Activated T-helper 1 cell treated with anti-CD3 and anti-CD28 coated beads, Interleukin-2, amount 50 U/mL, for 16 hours (primary cell): ENCODE measurements at regions not wholly inside any gene's neighbourhood (a gene's known extent, or its start where the extent isn't known, plus 50 kb on each side); places are given as distances from the start of the nearest gene placed in this dataset.
"Not testable (repeated sequence)": the region's sequence is repeated elsewhere in the genome, so short reads cannot be mapped to it uniquely, and the experiment has no call there.

ENCODE experiments used
- DNase-seq, 2 donors: peaks; one replicate each; pipeline ENCODE4 v3.0.0-alpha.2; 2020; ENCODE audit warnings: low read depth in 1 of 2, low spot score in 1 of 2

DNA sequence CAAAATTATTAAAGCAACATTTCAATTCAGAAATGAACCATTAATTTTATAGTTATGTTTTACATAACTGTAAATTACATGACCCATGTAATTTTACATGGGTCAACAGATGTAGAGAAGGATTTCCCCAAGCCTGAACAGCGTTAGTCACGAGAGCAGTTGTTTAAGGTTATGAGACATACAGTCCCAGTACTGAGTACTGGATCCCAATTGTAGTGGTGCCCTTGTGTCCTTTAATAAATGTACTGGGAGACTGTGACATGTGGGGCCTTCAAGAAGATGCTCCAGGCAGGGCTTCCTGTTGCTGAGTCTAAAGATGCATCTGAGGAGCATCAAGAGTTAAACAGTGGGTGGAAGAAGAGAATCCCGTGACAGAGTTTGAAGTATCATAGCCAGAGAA lies 125.5 kb upstream of the ZNF462 start:
- no peak for DNase-seq

DNA sequence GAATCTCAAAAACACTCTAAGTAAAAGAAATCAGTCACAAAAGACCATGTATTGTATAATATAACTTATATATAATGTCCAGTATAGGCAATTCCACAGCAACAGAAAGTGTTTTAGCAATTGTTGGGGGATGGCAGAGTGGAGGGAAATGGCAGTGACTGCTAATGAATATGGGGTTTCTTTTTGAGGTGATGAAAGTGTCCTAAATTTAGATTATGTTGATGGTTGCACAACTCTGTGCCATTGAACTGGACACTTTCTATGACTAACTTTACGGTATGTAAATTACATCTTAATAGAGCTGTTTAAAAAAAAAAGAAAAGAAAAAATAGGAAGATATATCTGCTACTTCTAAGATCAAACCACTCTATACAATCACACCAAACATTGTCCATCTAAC lies 124.9 kb upstream of the ZNF462 start:
- DNase-seq, result no peak

DNA sequence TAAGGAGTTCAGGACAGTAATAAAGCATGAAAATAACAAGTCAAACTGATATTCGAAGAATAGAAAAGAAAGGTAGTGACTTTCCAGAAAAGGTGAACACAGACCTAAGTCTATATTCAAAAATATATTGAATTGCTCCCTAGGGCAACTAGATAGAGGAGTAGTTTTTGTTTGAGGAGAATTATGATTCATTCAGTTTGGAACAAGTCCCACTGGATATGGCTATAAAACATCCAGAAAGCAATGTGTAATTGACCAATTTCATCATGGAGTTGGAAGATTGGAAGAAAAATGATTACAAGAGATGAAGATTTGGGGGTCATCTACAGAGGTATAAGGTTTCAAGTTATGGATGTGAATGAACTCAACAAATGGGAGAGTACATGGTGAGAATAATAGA lies 117.5 kb upstream of the ZNF462 start:
- no peak for DNase-seq

DNA sequence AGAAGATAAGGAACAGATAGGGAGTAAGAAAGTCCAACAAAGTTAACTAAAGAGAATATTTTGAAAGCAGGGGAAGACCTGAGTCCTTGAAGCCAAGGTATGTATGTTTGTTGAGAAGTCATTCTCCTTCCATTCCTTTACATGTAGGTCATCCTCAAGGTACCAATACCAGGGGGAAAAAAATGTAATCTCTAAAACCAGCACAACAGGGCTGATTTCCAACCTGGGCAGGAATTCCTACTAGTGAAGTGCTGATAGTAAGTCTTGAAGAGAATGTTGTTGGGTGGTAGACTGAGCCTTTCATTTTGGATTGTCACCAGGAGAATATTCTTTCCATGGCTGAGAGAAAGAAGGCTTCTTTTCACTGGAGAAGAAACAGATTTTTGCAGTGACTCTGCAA lies 117.1 kb upstream of the ZNF462 start:
- no peak for DNase-seq

DNA sequence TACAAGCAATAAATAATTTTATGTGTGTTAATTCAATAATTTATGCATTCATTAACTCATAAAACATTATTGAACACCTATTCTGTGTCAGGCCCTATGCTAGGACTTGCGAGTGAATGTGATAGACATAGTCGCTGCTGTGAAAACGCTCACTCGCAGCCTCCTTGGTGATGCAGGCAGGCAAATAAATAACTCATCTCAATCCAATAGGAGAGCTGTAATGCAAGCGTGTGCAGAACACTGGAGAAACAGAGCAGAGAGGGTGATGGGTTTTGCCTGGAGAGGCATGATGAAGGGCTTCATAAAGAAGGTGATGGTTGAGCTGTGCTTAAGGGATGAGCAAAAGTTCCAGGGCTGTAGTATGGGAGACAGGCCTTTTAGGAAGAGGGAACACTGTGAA lies 111.3 kb upstream of the ZNF462 start:
- no peak for DNase-seq

DNA sequence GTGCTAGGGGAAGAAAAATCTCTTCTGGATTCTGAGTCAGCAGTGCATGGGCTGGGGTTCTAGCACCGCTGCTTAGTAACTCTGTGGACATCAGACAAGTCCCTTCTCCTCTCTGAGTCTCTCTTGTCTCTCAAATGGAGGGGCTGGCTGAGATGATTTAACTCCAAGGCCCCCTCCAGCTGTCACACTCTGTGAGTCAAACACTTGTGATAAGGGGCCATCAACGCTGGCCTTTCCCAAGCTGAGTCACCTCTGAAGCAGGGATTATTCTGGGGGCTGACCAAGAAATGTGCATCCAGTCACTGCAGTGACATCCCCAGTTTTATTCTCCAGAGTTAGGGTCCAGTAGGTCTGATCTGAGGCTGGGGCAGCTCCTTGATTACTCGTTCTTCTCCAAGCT lies 110.4 kb upstream of the ZNF462 start:
- DNase-seq, result no peak

DNA sequence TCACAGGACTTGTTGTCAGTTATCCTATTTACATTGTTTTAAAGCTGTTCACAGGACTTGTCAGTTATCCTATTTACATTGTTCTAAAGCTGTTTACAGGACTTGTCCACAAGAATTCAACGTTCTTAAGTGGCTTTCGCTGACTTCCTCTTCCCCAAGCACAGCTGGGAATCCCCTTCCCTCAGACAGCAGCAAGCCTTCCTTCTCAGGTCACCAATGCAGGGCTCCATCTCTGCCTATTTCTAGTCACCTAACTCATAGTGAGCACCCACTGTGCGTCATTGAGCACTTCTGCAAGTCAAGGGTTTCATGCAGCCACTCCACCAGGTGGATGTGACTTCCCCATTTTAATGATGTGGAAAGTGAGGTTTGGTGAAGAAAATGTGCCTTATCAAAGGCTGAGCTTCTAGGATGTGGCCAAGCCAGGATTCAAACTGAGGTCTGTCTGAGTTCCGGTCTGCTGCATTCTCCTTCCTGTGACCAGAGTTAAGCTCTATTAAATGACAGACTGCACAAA lies 109.8 kb upstream of the ZNF462 start:
- DNase-seq, result no peak

DNA sequence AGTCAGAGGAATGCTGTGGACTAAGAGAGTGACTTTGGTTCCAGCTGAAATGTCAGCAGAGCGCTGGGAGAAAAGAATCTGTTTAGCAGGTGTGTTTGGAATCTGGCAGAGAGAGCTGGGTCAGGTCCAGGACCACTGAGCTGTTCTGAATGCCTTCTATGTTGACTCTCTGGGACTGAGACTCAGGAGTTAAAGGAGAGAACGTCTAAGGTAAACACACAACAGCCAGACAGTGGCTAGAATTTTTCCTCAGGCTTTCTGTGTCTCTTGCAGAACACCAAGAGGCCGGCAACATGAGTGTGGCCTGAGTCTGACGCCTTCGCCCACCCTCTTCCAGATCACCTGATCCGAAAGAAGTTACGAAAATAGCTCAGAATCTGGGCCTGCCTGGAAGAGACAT lies 107.2 kb upstream of the ZNF462 start:
- DNase-seq, result no peak

DNA sequence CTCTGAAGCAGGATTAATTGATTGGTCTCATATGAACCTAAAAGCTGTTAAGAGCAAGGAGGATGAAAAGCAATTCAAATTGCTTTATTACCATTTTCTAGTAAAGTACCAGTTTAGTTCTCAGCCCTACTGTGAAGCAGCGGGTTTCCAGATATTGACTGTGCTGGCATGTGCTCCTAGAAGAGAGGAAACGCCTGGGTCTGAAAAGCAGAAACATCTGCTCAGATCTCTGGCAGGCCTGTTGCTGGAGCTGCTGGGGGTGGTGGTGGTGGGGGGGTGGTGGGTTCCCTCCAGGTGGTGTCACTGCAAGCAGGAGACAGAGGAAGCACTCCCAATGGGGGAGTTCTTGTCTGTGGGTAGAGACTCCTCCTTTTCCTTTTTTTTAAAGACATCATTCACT lies 105.5 kb upstream of the ZNF462 start:
- no peak for DNase-seq

DNA sequence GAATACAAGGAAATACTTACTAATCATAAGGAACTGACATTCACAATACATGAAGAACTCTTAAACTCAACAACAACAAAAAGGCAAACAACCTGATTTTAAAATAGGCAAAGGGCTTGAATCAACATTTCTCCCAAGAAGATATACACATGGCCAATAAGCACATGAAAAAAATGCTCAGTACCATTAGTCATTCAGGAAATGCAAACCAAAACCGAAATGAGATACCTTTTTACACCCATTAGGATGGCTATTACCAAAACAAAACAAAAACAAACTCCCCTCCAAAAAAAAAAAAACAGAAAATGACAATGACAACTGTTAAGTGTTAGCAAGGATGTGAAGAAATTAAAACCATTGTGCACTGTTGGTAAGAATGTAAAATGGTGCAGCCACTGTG lies 104.1 kb upstream of the ZNF462 start:
- no peak for DNase-seq

DNA sequence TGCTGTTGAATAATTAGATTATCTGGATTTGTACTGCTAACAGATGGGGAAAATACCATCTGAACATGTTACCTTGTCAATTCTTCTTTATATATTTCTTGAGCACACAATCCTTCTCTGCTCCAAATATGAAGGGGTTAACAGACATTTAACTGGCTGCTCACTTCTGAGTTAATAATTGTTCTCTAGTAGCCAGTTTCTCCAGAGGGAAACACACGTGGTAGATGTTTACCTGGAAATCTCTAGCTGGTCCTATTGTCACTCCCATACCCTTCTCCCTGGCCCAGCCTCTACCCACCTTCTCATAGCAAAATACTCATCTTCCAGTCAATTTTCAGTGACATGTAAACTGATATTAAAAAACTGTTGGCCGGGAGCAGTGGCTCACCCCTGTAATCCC lies 101.5 kb upstream of the ZNF462 start:
- DNase-seq, result no peak

DNA sequence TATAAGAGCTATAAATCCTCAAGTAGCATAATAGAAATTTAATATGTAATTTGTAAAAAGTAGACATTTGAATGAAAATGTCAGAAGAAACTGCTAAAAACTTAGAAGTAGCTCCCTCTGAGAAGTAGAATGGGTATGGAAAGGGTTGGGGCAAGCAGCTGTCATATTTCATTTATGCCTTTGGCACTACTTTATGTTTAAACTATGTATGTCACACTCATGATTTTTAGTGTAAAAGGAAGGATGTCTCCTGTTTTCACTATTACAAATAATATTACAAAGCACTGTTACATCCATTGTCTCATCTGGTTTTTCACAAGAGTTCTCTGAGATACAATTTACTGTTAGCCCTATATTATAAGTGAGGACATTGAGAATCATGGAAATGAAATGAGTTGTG lies 96.3 kb upstream of the ZNF462 start:
- no peak for DNase-seq

DNA sequence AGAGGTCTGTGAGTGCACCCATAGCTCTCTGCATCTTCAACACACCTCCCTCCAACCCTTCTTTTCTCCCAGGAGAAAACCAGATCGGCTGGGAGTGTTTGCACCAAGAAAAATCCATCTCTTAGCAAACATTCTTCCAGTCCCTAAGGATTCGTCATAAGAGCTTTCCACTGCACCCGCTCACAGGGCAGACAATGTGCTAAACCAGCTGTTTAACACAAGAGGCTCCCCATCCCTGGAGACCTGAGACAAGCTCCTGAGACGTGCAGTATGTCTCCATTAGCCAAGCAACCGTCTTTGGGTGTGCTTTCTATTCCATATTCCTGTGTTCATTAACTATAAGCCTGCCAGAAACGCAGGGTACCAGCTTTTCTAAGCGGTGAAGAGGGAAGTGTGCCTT lies 93.6 kb upstream of the ZNF462 start:
- DNase-seq, result no peak

DNA sequence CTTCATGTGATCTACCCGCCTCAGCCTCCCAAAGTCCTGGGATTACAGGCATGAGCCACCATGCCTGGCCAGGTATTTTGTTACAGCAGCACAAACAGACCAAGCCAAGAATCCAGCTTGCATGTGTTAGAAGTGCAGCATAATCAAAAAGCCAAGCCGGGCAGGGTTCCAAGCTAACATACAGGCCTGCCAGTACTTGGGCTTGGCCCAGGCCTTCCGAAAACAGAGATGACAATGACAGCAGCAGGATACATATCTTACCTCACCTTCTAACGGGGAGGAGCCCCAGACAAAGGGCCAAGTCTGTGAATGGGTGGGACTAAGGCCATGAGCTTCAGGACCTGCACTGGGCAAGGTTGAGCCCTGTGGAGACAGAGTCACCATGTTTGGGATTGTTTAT lies 91.4 kb upstream of the ZNF462 start:
- no peak for DNase-seq

DNA sequence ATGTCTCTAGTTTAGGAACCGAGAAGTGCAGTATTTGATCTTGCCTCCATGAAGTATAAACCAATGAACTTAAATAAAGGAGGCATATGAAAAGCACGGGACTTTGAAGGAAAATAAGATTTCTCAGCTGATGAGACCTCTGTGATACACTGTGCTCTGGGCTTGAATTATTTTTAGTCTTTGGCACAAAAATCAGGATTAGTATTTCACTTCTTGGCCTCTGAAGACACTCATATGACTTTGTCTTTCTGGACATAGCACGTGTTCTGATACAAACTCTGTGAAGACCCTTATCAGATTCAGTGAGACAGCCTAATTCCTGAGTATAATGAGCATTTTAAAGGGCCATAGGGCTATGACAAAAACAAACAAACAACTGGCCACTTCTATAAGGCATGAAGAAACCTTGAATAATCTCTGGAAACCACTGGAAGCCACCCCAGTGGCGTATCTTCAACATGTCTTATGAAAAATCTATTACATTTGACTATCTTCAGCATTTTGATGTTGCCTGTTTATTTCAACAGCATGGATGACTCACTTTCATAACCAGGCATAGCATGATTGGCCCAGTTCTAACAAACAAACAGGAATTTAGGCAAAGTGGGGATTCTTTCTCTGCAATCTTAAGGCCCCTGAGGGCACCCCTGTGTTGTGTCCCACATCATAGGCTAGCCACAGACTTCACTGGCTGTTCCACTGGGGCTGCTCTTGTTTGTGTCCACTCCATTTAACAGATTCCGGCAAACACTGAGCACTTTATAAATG lies 90.3 kb upstream of the ZNF462 start:
- no peak for DNase-seq

DNA sequence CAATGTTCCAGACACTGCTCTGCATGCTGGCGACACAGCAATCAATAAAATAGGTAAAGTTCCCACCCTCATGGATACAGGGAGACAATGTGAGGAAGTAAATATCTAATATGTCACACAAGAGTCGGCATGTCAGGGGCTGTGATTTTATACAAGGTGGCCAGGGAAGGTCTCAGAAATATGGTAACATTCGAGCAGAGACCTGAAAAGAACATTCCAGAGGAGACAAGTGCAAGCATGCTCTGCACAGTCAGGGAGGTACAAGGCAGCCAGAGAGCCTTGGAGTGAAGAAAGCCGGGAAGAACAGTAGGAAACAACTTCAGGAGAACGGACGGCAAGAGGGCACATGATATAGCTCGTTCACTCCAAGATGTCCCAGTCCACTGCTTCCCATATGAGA lies 89.2 kb upstream of the ZNF462 start:
- no peak for DNase-seq

DNA sequence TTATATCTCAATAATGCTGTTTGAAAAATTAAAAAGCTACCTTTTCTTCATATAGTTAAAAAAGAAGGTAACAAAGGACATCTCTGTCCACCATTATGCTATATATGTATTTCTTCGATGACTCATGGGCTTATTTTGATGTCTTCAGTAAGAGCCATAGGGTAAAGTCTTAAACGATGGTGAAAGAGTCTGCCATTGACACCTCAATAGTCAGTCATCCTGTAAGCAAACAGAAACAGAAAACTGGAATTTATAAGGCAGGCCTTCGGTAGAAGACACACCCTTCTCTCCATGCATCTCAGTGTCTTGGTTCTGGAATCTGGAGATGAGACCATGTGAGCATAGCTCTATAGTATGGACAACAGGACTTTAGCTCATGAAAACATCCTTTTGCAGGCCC lies 87.0 kb upstream of the ZNF462 start:
- no peak for DNase-seq

DNA sequence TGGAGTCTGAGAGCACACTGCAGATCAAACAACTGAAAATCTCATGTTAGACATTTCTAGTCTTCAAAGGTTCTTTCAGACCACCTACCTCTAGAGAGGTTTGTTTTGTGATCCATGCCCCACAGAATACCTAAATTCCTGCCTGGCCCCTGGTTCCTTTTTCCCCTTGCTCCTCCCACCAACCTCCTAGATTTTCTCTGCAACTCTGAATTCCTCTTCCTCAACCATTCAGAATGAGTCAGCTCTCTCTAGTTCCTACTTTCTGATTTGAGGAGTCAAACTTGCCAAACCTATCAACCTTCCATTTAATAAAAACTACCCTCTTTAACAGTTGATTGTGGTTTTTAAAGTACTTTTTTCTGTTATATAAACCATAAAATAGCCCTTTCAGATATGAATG lies 83.2 kb upstream of the ZNF462 start:
- DNase-seq, result no peak

DNA sequence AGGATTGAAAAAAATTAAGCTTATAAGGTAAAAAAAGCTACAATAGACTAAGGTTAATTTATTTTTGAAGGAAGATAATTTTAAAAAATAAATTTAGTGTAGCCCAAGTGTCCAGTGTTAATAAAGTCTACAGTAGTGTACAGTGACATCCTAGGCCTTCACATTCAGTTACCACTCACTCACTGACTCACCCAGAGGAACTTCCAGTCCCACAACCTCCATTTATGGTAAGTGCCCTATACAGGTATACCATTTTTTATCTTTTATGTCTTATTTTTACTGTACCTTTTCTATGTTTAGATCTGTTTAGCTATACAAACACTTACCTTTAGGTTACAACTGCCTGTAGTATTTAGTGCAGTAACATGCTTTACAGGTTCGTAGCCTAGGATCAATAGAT lies 79.8 kb upstream of the ZNF462 start:
- no peak for DNase-seq

DNA sequence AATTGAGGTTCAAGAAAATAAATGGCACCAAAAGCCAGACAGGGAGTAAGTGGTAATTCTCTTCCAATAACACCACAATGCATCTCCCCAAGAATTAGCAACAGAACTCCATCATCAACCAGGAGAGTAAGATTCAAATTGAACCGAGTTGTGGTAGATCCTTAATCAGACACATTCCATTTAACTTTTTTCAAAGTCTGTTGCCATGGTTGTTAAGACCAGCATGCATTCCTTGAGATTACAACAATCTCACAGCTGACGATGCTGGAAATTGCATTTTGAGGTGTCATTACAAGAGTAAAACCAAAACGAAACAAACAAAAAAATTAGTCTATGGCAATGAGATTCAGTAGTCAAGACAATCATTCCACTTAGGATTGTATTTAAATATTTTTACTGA lies 78.9 kb upstream of the ZNF462 start:
- no peak for DNase-seq

DNA sequence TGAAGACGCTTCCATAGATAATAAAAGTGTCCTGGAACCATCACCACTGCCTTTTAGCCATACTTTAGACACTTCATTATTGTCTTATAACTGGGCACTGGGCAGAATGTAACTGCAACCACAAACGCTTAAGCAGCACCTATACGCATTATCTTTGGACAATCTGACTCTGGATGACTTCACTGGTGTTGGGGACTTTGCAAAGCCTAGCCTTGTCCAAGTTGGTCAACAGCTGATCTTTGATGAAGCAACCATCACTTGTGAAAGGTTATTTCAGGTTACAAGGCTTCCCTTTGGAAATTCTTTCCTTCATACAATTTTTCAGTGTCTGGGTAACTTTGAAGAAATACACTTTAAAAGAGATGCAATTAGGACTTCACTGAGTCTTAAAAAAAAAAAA lies 77.8 kb upstream of the ZNF462 start:
- no peak for DNase-seq

DNA sequence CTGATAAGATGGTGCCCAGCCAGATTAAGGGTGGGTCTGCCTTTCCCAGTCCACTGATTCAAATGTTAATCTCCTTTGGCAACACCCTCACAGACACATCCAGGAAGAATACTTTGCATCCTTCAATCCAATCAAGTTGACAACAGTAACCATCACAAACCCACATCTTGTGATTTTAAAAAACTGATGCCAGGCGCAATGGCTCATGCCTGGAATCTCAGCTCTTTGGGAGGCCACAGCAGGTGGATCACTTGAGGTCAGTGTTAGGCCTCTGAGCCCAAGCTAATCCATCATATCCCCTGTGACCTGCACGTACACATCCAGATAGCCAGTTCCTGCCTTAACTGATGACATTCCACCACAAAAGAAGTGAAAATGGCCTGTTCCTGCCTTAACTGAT lies 74.9 kb upstream of the ZNF462 start:
- not testable (repeated sequence) for DNase-seq

DNA sequence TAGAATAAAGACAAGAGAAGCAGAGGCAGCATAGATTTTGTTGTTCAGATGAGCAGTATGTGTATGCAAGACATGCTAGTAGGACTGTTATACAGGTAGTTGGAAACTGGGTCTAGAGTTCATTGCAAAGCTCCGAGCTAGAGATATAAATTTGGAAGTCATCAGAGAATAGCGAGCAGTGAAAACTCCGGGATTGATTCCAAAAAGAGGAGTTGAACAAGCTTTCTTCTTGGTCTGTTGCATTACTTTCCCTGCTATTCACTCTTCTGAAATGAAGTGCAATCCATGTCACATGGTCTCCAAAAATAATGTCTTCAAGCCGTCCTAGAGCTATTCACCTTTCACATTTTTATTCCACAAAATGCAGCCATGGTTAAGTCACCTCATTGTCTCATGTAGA lies 67.9 kb upstream of the ZNF462 start:
- no peak for DNase-seq
